Endothelial cell of umbilical vein (primary cell): ENCODE measurements at regions not wholly inside any gene's neighbourhood (a gene's known extent, or its start where the extent isn't known, plus 50 kb on each side); places are given as distances from the start of the nearest gene placed in this dataset.

Source experiments
- BruUV-seq: library from RNA; stranded (reverse); fragments of 400-500 nt; replicated peaks from 2 replicates; lab custom pipeline; 2021; lab: Mats Ljungman, UMichigan
- CTCF ChIA-PET: fragments of 300-600, 350-600 bp; sonication (Branson Sonifier 250); formaldehyde crosslinking; loops from one replicate; lab custom pipeline; 2021; ENCODE audit warnings: antibody characterized with exemption, inconsistent platforms; lab: Charles Lee
- POLR2A ChIA-PET: fragments of 300-600, 350-600 bp; sonication (Branson Sonifier 250); formaldehyde crosslinking; loops from one replicate; lab custom pipeline; 2021; ENCODE audit warnings: antibody characterized with exemption, inconsistent platforms; lab: Charles Lee
- DNase-seq: peaks from one replicate; pipeline ENCODE4 v3.0.0-alpha.2; 2011; ENCODE audit warnings: low read depth, low spot score
- FAIRE-seq: peaks from 2 replicates; lab custom pipeline; 2011; peaks lifted over from hg19 to GRCh38; lab: Jason Lieb, UNC
- H2AFZ ChIP-seq: 2 replicates; pipeline ENCODE4 v1.6.0; 2012; ENCODE audit warnings: low read depth, low read length, control low read depth, inconsistent platforms
- H3K27ac ChIP-seq: 2 replicates; pipeline ENCODE4 v1.5.1; 2011; ENCODE audit warnings: low read depth, mild to moderate bottlenecking, control low read depth, low read length, moderate library complexity; ENCODE audit not compliant: insufficient read depth
- H3K27me3 ChIP-seq, 2 experiments: 2 replicates each; pipeline versions ENCODE4 v1.6.0 to v1.6.1; 2011; ENCODE audit warnings: low read length in 2 of 2, mixed read lengths in 1 of 2; ENCODE audit not compliant: control insufficient read depth in 2 of 2, insufficient read depth in 2 of 2
- H3K36me3 ChIP-seq, 2 experiments: 2 replicates in 1 of 2; 3 replicates in 1 of 2; pipeline ENCODE4 v1.5.1; 2011; ENCODE audit warnings: low read length in 2 of 2, mild to moderate bottlenecking in 1 of 2, moderate library complexity in 1 of 2; ENCODE audit not compliant: control insufficient read depth in 2 of 2, insufficient read depth in 2 of 2; ENCODE audit errors: extremely low read depth in 1 of 2
- H3K4me1 ChIP-seq: 3 replicates; pipeline ENCODE4 v1.5.1; 2011; ENCODE audit warnings: mild to moderate bottlenecking, low read length; ENCODE audit not compliant: control insufficient read depth, insufficient read depth; ENCODE audit errors: extremely low read depth
- H3K4me2 ChIP-seq: 2 replicates; pipeline ENCODE4 v1.6.1; 2011; ENCODE audit warnings: low read length, control low read depth, mixed read lengths; ENCODE audit not compliant: insufficient read depth
- H3K4me3 ChIP-seq, 3 experiments: fragments of 200-600 bp in 1 of 3; sonication (generic), shearing (Covaris generic) in 1 of 3; replicated peaks in 1 of 3; 2 replicates each; pipeline ENCODE4 v1.5.1; 2011 to 2016; ENCODE audit warnings: control low read depth in 3 of 3, low read length in 3 of 3, mild to moderate bottlenecking in 2 of 3, inconsistent platforms in 1 of 3, low read depth in 1 of 3, moderate library complexity in 1 of 3; ENCODE audit not compliant: insufficient read depth in 1 of 3
- H3K79me2 ChIP-seq: 2 replicates; pipeline ENCODE4 v1.6.0; 2012; ENCODE audit warnings: low read length, inconsistent platforms; ENCODE audit not compliant: control insufficient read depth, insufficient read depth
- H3K9ac ChIP-seq: replicated peaks from 2 replicates; pipeline ENCODE3; 2011; ENCODE audit warnings: low read length, control low read depth; ENCODE audit not compliant: insufficient read depth; ENCODE audit errors: extremely low read depth
- H3K9me1 ChIP-seq: replicated peaks from 3 replicates; pipeline ENCODE4 v1.6.0; 2011; ENCODE audit warnings: mild to moderate bottlenecking, low read length; ENCODE audit not compliant: control insufficient read depth, insufficient read depth; ENCODE audit errors: extremely low read depth
- H3K9me3 ChIP-seq: replicated peaks from 2 replicates; pipeline ENCODE4 v1.5.1; 2012; ENCODE audit warnings: low read length, inconsistent platforms; ENCODE audit not compliant: control insufficient read depth, insufficient read depth
- H4K20me1 ChIP-seq: replicated peaks from 2 replicates; pipeline ENCODE3; 2011; ENCODE audit warnings: mild to moderate bottlenecking, low read length; ENCODE audit not compliant: control insufficient read depth, insufficient read depth; ENCODE audit errors: extremely low read depth
- CTCF ChIP-seq, 2 donors: IDR thresholded peaks; 1 replicate in 1 of 2; 2 replicates in 1 of 2; pipeline ENCODE4 v1.5.1; 2011; ENCODE audit warnings: low read length in 2 of 2, mild to moderate bottlenecking in 2 of 2, moderate library complexity in 2 of 2, control low read depth in 1 of 2, inconsistent platforms in 1 of 2, low read depth in 1 of 2; ENCODE audit not compliant: insufficient read depth in 1 of 2; ENCODE audit errors: extremely low read depth in 1 of 2
- EZH2 ChIP-seq: IDR thresholded peaks from 2 replicates; pipeline ENCODE4 v1.6.1; 2012; ENCODE audit warnings: borderline replicate concordance, low read depth, mild to moderate bottlenecking, moderate library complexity, low read length, inconsistent platforms; ENCODE audit not compliant: severe bottlenecking
- GATA2 ChIP-seq: IDR thresholded peaks from 2 replicates; pipeline ENCODE4 v1.7.0; 2011; ENCODE audit warnings: low read depth, mild to moderate bottlenecking, moderate library complexity, mixed read lengths, low read length; ENCODE audit not compliant: insufficient read length, insufficient read depth
- JUN ChIP-seq: IDR thresholded peaks from 2 replicates; pipeline ENCODE4 v1.6.1; 2011; ENCODE audit warnings: borderline replicate concordance, low read depth; ENCODE audit not compliant: insufficient read length, insufficient read depth
- MAX ChIP-seq: IDR thresholded peaks from 2 replicates; pipeline ENCODE4 v1.6.1; 2011; ENCODE audit not compliant: insufficient read depth, insufficient read length
- MYC ChIP-seq: IDR thresholded peaks from one replicate; pipeline ENCODE4 v1.6.1; 2011; ENCODE audit warnings: mild to moderate bottlenecking, low read depth, low read length
- POLR2A ChIP-seq: IDR thresholded peaks from 2 replicates; pipeline ENCODE4 v1.6.1; 2012; ENCODE audit warnings: low read depth, mild to moderate bottlenecking, control low read depth, low read length
- POLR2AphosphoS5 ChIP-seq: IDR thresholded peaks from 2 replicates; pipeline ENCODE4 v1.6.1; 2012; ENCODE audit warnings: low read depth, mild to moderate bottlenecking, control low read depth, low read length, moderate library complexity; ENCODE audit not compliant: insufficient read depth
- dilution Hi-C: fragments of 300-500 bp; cut with MboI; formaldehyde crosslinking; loops from one replicate; pipeline ENCODE4 v1.15.0; 2019; ENCODE audit warnings: low sequenced_read_pairs; ENCODE audit not compliant: extremely low pct_ligation_motif_present
- intact Hi-C: fragments of 100-400 bp; cut with micrococcal nuclease; formaldehyde crosslinking; loops from one replicate; pipeline ENCODE4 v1.10.0; 2022

DNA sequence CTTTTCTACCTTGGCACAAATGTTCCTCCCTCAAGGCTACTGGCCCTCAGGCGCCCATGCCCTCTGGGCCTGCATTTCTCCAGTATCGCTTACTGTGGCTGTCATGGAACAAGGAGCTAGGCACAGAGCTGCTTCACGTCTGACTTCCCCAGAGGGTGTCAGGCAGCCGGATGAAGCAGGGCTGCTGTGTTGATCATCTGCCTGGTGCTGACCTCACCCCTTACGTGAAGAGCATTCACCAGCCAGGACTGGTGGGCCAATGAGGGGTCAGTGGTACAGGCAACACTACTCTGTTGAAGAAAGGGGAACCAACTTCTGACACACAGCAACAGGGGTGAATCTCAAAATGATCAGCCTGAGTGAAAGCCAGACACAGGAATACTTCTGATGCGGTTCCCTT is 215.5 kb upstream of the GALNT2 start:
- no peak overlapping the region for H3K4me3 ChIP-seq
- no peaks in the 10 kb centered on the region for H3K36me3 ChIP-seq
- BruUV-seq, result no TSS peak
- H3K27me3 ChIP-seq, result no peaks in the 10 kb centered on the region
- H3K4me1 ChIP-seq, result no peaks in the 10 kb centered on the region
- CTCF ChIA-PET, result no interaction called here
- DNase-seq (no peak), FAIRE-seq (no peak)
- TF ChIP-seq GATA2, result no peak
- no peak for TF ChIP-seq MYC
- TF ChIP-seq MAX, result no peak
- no peak overlapping the region for H2AFZ ChIP-seq
- H3K4me2 ChIP-seq, result no peak overlapping the region
- dilution Hi-C loops (no loop called here), intact Hi-C loops (no loop called here)
- H4K20me1 ChIP-seq, result no peaks in the 10 kb centered on the region
- no peaks in the 10 kb centered on the region for H3K9me3 ChIP-seq
- H3K9ac ChIP-seq, result no peak overlapping the region
- no peaks in the 10 kb centered on the region for H3K9me1 ChIP-seq
- POLR2A ChIA-PET, result no interaction called here
- H3K79me2 ChIP-seq, result no peaks in the 10 kb centered on the region
- H3K27ac ChIP-seq, result no peak overlapping the region

- TF ChIP-seq EZH2 (no peak), POLR2AphosphoS5 (no peak), MAX (no peak), CTCF (IDR thresholded peaks at IDR 0.05; ENCODE audit: extremely low read depth in 1 of 2, insufficient read depth in 1 of 2, low read depth in 1 of 2, low read length in 2 of 2) (no peak), MYC (no peak), POLR2A (no peak), GATA2 (no peak), JUN (no peak)
- Histone ChIP-seq H3K36me3 (no peaks in the 10 kb centered on the region), H3K4me2 (no peak overlapping the region), H2AFZ (no peak overlapping the region), H3K9me1 (no peaks in the 10 kb centered on the region), H3K27me3 (no peaks in the 10 kb centered on the region), H3K4me1 (no peaks in the 10 kb centered on the region), H3K9me3 (no peaks in the 10 kb centered on the region), H4K20me1 (no peaks in the 10 kb centered on the region), H3K9ac (no peak overlapping the region), H3K4me3 (no peak overlapping the region), H3K79me2 (no peaks in the 10 kb centered on the region), H3K27ac (no peak overlapping the region)
- no peak for DNase-seq
- CTCF ChIA-PET, result no interaction called here
- FAIRE-seq, result no peak
- BruUV-seq, result no TSS peak
- dilution Hi-C loops, result no loop called here
- intact Hi-C loops, result no loop called here
- POLR2A ChIA-PET, result no interaction called here
Measured at GRCh38 chr1:229853751-229854150, 213.3 kb upstream of the GALNT2 start.
